HFF-Myc (cell line): ENCODE measurements at regions not wholly inside any gene's neighbourhood (a gene's known extent, or its start where the extent isn't known, plus 50 kb on each side); places are given as distances from the start of the nearest gene placed in this dataset.
"Not testable (repeated sequence)": the region's sequence is repeated elsewhere in the genome, so short reads cannot be mapped to it uniquely, and the experiment has no call there.

Source experiments
- DNase-seq: peaks from one replicate; pipeline ENCODE4 v3.0.0-alpha.2; 2011; ENCODE audit warnings: low read depth; ENCODE audit errors: extremely low read depth
- H3K4me3 ChIP-seq: replicated peaks from 2 replicates; pipeline ENCODE4 v1.5.1; 2011; ENCODE audit warnings: low read depth, mild to moderate bottlenecking, control low read depth, low read length
- TF ChIP-seq, protein P1 (sequence below): IDR thresholded peaks from 2 replicates; pipeline ENCODE4 v1.5.1; 2012; ENCODE audit warnings: mild to moderate bottlenecking, low read depth, low read length, control low read depth; ENCODE audit errors: missing control alignments

DNA sequence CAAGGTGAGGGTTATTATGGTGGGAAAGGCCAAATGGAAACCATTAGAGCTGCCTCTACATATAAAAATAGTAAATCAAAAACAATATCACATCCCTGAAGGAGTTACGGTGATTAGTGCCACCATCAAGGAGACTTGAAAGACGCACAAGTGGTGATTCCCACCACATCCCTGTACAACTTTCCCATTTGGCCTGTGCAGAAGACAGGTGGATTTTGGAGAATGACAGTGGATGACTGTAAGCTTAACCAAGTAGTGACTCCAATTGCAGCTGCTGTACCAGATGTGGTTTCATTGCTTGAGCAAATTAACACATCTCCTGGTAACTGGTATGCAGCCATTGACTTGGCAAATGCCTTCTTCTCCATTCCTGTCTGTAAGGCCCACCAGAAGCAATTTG lies 54.0 kb upstream of the CCDC80 start:
- DNase-seq: not testable (repeated sequence)

DNA sequence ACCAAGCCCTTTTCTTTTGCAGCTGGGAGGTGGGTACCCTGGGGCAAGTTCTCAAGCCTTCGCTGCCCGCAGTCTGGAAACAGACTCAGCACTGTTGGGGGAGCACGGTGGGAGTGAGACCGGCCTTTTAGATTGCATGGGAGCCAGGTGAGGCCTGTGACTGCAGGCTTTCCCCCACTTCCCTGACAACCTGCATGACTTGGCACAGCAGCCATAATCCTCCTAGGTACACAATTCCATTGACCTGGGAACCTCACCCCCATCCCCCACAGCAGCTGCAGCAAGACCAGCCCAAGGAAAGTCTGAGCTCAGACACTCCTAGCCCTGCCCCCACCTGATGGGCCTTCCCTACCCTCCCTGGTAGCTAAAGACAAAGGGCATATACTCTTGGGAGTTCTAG lies 52.2 kb upstream of the CCDC80 start:
- no peak overlapping the region for H3K4me3 ChIP-seq
- TF ChIP-seq, protein P1, sequence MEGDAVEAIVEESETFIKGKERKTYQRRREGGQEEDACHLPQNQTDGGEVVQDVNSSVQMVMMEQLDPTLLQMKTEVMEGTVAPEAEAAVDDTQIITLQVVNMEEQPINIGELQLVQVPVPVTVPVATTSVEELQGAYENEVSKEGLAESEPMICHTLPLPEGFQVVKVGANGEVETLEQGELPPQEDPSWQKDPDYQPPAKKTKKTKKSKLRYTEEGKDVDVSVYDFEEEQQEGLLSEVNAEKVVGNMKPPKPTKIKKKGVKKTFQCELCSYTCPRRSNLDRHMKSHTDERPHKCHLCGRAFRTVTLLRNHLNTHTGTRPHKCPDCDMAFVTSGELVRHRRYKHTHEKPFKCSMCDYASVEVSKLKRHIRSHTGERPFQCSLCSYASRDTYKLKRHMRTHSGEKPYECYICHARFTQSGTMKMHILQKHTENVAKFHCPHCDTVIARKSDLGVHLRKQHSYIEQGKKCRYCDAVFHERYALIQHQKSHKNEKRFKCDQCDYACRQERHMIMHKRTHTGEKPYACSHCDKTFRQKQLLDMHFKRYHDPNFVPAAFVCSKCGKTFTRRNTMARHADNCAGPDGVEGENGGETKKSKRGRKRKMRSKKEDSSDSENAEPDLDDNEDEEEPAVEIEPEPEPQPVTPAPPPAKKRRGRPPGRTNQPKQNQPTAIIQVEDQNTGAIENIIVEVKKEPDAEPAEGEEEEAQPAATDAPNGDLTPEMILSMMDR: no peak
- DNase-seq: no peak

More for the DNA sequence above, 54.0 kb upstream of the CCDC80 start:
- not testable (repeated sequence) for H3K4me3 ChIP-seq
